ENCODE measurements at regions not wholly inside any gene's neighbourhood (a gene's known extent, or its start where the extent isn't known, plus 50 kb on each side); places are given as distances from the start of the nearest gene placed in this dataset.

DNA sequence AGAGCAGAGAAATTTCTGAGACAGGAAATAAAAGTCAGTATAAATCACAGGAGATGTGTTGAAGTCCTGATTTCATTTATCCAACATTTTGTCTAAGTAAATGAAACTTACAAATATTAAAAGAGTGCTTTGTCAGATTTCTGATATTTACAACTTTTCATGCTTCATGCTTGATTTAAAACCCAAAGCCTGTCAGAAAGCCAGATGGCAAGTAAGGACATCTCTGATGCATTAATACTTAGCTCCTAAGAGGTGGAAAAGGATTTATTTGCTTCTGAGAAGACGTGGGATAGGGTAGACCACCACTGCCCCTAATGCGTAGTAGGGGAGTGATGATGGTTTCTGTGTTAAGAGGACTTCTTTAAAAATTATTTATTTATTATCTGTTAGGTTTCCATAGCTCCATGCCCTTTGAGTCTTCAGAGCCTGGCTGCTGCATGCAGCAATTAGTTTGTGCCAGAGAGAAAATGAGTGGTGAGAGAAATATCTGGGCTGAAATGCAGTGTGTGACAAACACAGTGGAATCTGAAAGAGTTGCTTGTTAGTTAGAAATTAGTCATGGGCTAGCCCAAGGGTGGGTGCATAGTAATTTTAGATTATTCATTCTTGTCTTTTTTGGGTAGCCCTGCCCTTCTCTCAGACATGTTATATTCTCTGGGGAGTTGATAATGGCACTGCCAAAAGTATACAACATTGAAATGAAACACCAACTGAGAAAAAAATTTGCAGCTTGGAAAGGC, 333.8 kb downstream of the C4orf33 start:
- DNase-seq: no peak

DNA sequence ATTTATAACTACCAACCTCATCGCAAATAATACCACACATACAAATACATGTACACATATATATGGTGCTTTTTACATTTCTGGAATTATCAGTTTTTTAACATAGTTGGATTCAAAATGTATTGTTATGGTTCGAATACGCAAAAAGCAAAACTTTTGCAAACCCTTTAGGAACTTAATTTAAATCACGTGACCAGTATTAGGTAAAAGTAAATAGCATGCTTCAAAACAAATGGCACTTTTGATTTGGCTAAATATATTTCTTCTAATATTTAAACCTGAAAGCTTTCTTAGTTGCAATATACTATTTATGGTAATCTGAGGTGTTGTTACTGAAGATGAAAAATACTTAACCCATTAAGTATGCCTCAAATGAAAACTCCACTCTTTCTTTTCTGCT, 341.4 kb downstream of the C4orf33 start:
- no peak for DNase-seq

DNA sequence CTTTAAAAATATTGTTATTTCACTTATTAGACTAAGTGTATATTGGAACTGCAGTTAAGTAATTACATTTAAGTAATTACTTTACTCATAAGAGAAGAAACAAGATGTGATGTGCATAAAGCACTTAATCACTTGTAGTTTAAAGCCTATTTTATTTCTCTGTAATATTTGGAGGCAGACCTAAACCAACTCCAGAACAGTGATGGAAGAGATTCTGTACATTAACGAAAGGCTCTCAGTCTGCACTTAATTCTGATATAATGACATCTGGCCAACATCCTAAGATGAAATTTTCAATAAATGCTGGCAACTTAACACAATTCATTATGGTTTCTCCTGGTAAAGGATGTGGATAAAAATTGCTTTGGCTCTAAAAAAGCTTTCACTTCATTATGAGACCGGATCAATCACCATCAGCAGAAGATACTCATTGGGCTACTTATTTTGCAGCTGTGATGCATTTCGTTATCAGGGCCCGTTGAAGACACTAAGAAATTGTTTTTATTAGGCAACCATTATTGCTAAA, 342.6 kb downstream of the C4orf33 start:
- no peak for DNase-seq

DNA sequence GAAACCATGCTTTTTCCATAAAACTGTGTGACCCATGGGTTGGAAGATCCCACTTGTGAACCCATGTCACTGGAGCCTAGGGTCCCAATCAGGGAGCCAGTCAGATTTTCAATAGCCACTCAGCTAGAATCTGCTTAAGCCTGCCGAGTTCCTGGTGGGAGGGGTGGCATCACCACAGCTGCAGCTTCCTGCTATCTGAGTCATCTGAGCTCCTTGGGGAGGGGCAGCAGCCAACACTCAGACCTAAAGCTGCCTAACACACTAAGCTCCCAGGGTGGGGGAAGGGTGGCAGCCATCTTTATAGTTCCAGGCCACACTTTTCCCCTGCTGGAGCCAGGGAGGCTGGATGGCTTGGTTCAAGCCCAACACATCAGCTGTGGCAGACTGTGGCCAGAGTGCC, 350.1 kb downstream of the C4orf33 start:
- DNase-seq: peak; percentile 91

DNA sequence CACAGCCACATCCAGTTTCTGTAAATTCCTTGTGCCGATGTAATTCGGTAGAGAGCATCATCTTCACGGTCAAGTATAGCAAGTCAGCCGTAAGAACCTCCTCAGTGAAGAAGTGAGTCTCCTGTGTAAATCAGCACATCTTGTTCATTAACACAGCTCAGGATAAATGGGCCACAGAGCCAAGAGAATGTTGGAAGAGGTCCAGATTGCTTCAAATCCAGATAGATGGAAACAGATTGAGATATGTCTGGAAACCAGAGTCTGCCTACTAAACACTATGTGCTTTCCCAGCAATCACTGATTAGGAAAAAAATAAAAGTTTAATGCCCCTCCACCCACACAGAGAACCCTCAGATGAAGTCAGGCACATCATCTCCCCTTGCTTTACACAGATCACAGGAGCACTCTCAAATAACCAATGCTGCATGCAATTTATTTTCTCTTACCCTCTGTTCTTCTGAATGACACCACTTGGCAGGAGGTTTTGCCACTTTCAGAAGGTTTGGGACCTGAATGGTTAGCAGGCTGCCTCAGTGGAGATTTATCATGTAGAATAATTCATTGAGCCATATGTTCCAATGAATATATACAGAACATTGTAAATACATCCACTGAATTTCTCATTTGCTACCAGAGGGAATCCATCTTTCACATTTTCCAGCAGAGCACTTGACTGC, 357.7 kb downstream of the C4orf33 start:
- no peak for DNase-seq

DNA sequence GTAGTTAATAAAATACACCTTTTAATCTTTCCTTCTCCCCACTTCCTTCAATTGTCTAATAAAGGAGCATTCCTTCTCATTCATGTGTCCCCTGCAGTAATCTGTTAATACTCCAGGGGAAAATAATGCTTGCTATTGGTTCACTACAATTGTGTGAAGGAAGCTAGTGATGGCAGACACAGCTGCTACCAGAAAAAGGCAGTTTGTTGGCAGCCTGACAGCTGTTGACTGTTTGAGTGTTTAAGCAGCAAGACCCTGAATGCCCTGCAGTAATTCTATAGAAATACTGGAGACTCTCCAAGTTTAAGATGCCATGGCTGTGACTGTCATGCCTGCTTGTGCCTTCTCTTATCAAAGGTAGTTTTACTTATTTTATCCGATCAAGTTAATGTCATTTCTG, 359.5 kb downstream of the C4orf33 start:
- DNase-seq: no peak

DNA sequence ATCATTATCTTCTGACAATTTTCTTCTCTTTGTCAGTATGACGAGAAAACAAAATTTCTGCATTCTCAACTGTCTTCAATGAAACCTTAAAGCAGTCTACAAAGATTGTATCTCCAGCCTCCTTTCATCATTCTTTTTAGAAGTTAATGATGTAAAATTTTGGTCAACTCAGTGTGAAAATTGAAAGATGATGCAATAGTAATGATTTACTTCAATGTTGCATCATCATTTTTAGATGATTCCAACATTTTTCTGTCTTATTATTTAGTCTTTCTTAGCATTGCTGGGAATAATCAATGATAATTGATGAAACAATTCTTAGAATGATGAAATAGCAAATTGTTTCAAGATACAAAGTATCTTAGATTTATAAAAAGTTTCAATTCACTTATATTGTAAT, 372.7 kb downstream of the C4orf33 start:
- peak; percentile 58 for DNase-seq

DNA sequence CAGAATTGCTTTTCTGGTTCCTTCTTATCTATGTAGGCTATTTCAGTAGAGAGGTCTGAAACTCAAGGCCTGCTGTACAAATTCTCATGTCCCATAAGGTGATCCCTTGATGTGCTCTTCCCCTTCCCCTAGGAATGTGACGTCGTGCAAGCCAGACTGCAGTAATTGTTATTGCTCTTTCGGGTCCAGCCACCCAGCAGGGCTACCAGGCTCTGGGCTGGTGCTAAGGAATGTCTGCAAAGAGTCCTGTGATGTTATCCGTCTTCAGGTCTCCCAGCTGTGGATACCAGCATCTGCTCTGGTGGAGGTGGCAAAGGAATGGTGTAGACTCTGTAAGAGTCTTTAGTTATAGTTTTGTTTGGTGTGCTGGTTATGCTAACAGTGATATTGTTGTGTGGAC, 378.7 kb downstream of the C4orf33 start:
- DNase-seq: no peak

DNA sequence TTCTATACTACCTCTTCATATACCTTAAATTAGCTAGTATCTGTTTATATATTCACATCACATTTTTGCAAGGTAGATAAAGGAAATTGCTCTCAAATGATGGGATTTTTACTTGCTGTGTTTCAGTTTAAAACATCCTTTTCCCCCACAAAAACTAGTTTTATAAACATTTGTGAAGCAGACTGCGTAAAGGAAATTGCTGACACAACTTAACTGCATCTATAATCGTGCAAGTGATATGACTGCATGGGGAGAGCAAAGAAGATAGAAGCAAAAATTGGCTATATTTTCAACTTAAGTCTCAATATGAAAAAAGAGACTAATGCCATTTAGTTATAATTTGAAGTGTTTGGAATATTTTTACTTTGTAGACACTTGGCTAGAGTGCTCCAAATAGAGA, 385.2 kb downstream of the C4orf33 start:
- DNase-seq: no peak

DNA sequence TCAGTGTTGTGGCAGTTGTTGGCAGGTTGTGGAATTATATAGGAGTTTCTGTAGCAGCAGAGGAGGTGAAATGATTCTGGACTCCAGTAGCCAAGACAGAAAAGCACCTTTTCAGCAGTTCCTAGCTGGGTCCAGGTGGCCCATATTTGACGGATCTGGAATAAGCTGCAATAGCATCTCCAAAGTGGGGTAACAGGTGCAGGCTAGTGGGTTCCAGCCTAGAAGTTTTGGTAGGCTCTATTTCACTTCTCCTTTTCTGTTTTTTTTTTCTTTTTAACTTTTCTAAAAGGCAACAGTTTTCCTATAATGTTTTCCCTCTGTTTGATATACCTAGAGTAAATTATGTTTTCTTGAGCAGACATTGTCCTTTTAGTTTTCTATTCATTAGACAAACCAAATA, 392.5 kb downstream of the C4orf33 start:
- DNase-seq: no peak

DNA sequence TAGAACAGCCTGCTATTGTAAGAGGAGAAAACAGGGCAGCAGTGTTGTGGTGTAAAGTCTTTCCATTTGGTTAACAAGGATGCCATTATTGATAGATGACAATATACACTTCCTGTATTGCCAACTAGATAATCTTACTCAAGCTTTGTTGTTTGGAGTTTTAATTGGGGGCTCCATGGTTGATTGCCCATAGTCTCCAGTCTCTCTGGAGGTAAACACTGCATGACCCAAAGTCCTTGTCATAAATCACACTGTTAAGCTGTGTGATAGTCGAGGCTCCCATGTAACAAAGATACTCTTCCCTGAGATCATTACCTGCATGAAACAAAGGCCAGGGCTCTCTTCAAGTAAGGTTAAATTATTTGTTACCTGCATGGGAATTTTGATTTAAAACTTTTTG, 394.6 kb downstream of the C4orf33 start:
- no peak for DNase-seq

DNA sequence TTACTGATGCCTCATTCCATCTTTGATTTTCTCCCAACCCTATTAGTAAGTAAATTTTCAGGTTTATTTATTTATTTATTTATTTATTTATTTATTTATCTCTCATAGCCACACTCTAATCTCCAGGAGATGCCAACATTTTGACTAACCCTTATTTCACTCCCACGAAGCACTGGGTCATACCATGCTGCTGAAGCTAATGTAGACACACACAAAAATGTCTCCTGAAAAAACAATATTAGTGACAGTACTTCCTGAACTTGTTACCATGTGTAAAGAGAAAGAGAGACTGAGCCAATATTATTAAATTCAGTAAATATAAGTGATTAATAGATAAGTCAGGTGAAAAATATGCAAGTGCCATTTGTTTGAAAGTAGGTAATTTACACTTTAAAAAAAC, 402.7 kb downstream of the C4orf33 start:
- no peak for DNase-seq

DNA sequence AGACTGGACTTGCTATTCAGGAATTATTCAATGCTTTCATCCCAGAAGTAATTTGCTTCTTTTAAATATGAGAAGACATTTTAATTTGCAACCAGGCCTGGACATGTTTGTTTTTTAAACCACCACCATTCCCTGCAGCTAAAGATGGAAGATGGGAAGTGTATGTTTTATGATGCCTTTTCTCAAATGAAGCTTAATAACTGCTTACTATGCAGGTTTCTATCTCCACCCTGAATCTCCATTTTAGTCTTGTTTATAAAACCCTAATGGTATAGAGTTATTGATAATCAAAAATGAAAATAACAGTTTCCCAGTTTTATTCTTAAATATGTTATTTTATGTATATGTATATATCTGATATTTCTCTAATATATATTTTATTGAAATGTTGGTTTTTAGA, 418.9 kb downstream of the C4orf33 start:
- DNase-seq: no peak

DNA sequence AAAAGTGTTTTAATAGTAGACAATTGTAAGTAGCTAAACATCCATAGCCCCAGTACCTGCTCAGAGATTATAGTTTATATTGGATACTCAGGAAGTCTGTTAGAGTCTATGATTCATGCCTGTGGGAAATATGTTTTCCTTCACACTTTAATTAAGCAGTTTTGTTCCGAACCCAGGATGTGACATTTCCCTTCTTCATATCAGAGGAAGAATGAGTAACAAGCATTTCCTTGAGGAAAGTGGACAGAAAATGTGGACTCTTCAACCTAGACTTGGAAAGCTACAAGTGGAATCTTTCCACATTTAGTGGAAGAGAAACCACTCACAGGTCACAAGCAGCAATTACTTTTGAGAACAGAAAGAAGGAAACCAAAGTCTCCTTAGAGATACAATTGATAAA, 419.4 kb downstream of the C4orf33 start:
- no peak for DNase-seq

DNA sequence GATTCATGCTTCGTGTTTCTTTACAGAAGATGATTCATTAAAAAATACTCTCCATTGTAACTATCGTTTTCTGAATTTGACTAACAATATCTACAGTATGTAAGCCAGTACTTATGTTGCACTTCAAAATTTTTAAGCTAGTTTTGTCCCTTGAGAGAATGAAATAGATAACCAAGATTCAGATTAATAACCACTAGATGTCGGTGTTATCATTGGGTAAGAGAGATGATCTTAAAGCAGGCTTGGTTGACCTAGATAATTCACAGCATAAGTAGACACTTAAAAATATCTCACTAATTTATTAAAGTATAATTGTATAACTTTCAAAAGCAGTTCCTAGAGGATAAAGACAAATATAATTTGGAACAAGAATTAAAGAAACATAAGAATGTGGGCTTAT, 430.9 kb downstream of the C4orf33 start:
- peak; percentile 81 for DNase-seq

DNA sequence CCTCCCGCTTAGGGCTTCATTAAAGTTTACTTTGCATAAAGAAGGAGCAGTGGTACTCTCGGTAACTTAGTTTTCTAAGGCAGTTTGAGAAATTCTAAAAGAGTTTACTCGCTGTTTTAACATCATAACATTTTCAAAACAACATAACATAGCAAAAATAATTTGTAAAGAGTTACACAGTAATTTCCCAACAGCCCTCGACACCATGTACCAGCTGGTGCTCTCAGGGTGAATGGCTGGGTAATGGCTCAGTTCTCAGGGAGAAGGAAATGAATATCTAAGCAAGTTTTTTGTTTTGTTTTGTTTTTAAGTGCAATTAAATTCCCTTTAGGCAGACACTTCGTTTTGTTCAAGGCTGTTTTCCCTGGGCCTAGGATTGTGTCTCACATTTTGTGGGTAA, 435.3 kb downstream of the C4orf33 start:
- no peak for DNase-seq

DNA sequence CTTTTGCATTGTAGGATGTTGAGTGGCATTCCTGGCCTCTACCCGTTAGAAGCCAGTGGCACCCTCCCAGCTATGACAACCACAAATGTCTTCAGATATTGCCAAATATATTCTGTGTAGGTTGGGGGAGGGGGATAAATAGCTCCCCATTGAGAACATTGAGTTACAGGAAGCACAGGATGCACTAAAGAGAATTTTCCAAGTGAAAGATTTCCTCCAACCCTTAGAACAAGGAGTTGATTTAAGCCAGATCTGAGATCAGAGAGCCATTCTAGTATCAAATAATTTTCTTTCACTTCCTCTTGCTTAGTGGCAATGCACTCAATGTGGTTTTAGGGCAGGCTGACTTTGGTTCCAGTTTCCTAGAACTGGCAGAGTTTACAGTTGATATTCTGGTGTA, 436.6 kb downstream of the C4orf33 start:
- peak; percentile 94 for DNase-seq

DNA sequence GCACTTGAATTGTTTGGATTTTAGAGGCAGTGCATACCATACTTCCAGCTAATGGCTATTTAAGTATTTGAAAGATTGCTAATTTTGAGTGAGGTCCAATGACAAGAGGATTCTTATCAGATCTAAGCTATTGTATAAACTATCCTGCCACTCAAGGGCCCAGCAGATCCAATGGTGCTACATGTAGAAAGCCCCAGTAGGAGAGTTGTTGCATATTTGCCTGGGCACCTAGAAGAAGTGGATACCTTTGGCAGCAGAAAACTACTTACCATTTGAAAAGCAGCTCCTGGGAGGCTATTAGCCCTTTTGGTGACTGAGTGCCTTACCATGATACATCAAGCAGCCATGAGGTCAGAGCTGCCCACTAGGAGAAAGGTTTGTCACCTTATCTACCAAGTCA, 447.3 kb downstream of the C4orf33 start:
- DNase-seq: peak; percentile 25

DNA sequence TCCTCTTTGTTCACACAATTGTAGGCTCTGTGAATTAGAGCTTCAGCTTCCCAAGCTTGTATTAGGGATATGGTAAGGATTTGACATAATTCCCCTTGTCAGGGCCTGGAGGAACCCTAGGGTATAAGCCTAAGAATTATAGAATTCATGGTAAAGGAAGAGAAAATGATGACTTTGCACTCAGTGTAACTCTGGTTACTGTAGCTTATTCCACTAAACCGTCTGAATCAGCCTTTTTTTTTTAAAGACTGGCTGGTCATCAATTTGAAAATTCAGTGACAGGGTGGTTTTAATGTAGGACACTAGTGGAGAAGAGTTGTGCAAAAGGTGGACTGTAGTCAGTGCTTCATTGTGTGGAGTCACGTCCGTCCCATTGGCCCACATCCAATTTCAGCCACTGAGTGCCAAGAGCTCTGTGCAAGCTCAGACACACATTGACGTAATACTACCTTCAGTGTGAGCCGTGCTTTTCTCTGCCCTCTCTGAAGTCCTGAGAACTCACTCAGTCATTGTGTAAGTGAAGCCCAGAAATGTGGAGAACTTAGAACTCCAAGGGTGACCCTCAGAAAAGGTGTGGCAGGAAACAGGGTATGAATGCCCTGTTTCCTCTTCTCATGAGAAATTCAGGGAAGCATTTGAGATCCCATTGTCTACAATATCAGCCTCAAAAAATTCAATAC, 449.8 kb downstream of the C4orf33 start:
- no peak for DNase-seq

DNA sequence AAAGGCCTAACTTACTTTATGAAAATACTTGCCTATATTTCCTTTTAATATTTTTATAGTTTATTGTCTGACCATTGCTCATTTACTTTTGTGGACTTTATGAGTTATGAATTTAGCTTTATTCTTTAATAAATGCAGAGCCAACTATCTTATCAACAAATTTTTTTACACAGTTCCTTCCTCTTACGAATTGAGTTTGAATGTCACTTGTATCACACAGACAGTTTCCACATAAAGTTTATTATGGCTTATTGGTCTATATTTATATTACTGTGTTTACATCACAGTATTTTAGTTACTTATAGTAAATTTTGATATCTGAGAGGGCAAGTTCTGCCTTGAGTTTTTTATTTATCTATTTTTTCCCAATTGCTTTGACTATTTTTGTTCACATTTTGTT, 450.6 kb downstream of the C4orf33 start:
- DNase-seq: no peak

DNA sequence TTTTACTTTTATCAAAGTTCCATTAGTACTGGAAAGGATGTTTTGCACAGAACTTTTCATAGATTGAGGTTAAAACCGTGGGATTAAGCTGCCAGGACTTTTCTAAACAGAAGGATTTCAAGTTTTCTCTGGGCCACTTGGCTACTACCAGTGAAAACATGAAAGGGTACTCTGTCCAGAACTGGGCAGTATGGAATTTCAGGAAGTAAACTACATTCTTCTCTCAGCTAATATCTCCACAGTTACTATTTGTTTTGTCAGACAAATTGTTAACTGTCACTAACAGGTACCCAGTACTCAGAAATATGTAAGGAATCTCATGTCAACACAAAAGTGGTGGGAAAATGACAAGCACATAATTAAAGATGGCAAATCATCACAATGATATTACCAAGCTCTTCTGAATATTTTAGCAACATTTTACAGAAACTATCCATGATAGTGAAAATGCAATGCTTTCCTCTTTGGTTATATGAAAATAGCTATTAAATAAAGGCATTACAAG, 454.4 kb downstream of the C4orf33 start:
- DNase-seq: no peak

DNA sequence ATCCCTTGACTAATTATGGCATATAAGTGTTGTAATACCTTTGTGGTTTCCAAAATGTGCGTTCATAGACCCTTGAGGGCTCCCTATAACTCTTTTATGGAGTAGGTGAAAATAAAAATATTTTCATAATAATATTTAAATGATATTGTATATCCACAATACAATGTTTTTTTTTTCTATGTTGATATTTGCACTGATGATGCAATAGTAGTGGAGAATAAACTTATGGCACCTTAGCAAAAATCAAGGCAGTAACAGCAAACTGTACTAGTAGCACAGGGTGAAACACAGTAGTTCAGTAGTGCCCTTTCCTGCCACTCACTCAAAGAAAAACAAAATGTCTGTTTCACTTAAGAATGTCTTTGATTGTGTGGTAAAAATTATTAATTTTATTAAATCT, 465.3 kb downstream of the C4orf33 start:
- DNase-seq: no peak

DNA sequence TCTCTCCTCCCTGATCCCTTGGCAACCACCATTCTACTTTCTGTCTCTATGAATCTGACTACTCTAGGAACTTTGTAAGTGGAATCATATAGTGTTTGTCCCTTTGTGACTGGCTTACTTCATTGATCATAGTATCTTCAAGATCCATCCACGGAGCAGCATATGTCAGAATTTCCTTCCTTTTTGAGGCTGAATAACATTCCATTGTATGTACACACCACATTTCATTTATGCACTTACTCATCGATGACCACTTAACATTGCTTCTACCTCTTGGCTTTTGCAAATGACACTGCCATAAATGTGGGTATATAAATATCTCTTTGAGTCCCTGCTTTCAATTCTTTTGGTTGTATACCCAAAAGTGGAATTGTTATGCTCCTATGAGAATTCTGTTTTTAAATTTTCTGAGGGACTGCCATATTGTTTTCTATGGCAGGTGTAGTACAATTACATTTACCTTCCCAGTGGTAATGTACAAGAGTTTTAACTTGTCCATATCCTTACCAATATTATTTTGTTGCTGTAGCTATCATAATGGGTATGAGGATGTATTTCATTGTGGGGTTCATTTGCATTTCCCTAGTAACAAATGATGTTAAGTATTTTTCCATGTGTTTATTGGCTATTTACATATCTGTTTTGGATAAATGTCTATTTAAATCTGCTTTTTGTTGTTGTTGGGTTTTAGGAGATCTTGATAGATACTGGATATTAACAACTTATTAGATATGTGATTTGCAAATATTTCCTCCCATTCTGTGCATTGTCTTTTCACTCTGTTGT, 466.1 kb downstream of the C4orf33 start:
- no peak for DNase-seq

Measured in OCI-M1 (cell line).